Mesothelial cell of epicardium (in vitro differentiated cells): ENCODE measurements at regions not wholly inside any gene's neighbourhood (a gene's known extent, or its start where the extent isn't known, plus 50 kb on each side); places are given as distances from the start of the nearest gene placed in this dataset.

Experiments used
- DNase-seq, 2 experiments: peaks; one replicate each; pipeline ENCODE4 v3.0.0; 2021; ENCODE audit warnings: low spot score in 2 of 2; ENCODE audit not compliant: unreplicated experiment in 2 of 2
- H3K27ac Mint-ChIP-seq: 2 replicates; pipeline ENCODE4 v1.8.0; 2021; ENCODE audit warnings: mixed read lengths
- H3K27me3 Mint-ChIP-seq: 2 replicates; pipeline ENCODE4 v1.8.0; 2021; ENCODE audit warnings: low read depth, mixed read lengths
- H3K36me3 Mint-ChIP-seq: 2 replicates; pipeline ENCODE4 v1.8.0; 2021; ENCODE audit warnings: mixed read lengths
- H3K4me1 Mint-ChIP-seq: 2 replicates; pipeline ENCODE4 v1.8.0; 2021; ENCODE audit warnings: mixed read lengths
- H3K4me3 Mint-ChIP-seq: 2 replicates; pipeline ENCODE4 v1.8.0; 2021; ENCODE audit warnings: mild to moderate bottlenecking, moderate library complexity, mixed read lengths
- H3K9me3 Mint-ChIP-seq: 2 replicates; pipeline ENCODE4 v1.8.0; 2021; ENCODE audit warnings: mixed read lengths
- CTCF ChIP-seq: fragments of 200-600 bp; sonication (generic); IDR thresholded peaks from one replicate; pipeline ENCODE4 v1.5.0; 2021; ENCODE audit warnings: antibody characterized with exemption; ENCODE audit not compliant: unreplicated experiment

GRCh38 chr15:91408476-91409076 lies 308.5 kb downstream of the SV2B start:
- DNase-seq = no peak
- no peak overlapping the region for H3K4me3 Mint-ChIP-seq
- H3K4me1 Mint-ChIP-seq = peaks cover 24% of the 10 kb centered on the region
- peak overlapping the region; percentile 72 for H3K27ac Mint-ChIP-seq
- no peak for TF ChIP-seq CTCF
- no peaks in the 10 kb centered on the region for H3K36me3 Mint-ChIP-seq
- no peaks in the 10 kb centered on the region for H3K9me3 Mint-ChIP-seq
- no peaks in the 10 kb centered on the region for H3K27me3 Mint-ChIP-seq

DNA sequence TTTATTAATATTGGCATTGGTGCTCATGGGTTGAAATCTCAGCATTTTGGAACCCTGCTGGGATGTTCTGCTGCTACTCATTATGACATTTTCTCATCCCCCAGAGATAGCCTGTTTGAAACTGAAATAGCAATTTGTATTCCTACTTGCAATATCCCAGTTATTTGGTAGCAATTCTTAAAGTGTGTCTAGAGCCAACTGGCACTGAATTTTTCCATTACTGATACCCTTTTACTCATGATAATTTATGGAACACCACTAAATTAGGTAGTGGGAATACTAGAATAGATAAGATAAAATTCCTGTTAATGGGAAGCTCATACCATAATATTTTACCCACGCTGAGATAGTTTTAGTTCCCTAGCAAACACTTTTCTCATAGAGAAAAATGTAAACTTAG lies 309.3 kb downstream of the SV2B start:
- Mint-ChIP-seq H3K27me3 (no peaks in the 10 kb centered on the region), H3K4me1 (peaks cover 24% of the 10 kb centered on the region), H3K9me3 (peaks cover 5% of the 10 kb centered on the region), H3K4me3 (no peak overlapping the region), H3K36me3 (no peaks in the 10 kb centered on the region), H3K27ac (peak overlapping the region; percentile 72)
- no peak for TF ChIP-seq CTCF
- no peak for DNase-seq

- Mint-ChIP-seq H3K27ac (no peak overlapping the region), H3K9me3 (peaks cover 12% of the 10 kb centered on the region), H3K36me3 (no peaks in the 10 kb centered on the region), H3K4me1 (peaks cover 24% of the 10 kb centered on the region), H3K27me3 (peaks cover 2% of the 10 kb centered on the region), H3K4me3 (no peak overlapping the region)
- DNase-seq = no peak
- TF ChIP-seq CTCF = no peak
Observed at GRCh38 chr15:91411586-91411985, 311.5 kb downstream of the SV2B start.

GRCh38 chr15:91412138-91412928 lies 312.3 kb downstream of the SV2B start:
- no peak for TF ChIP-seq CTCF
- Mint-ChIP-seq H3K27ac (no peak overlapping the region), H3K4me3 (no peak overlapping the region), H3K9me3 (peaks cover 12% of the 10 kb centered on the region), H3K27me3 (peaks cover 2% of the 10 kb centered on the region), H3K4me1 (peaks cover 20% of the 10 kb centered on the region), H3K36me3 (no peaks in the 10 kb centered on the region)
- no peak for DNase-seq

DNA sequence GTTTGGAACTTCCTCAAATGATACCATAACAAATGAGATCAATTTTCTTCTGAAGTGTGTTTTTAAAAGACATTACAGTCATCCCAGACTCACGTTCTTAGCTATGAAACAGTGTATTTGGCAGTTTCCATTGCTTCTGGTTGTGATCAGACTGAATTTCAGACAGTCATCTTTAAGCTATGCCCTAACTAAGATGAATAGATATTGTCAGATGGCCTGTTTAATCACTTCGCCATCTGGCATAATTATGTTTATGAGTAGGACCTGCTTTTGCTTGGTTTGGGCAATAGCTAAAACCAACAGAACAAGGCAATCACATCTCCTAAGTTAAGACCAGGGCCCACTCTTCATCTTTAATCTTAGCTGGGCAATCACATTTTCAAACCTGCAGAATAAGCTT lies 313.1 kb downstream of the SV2B start:
- Mint-ChIP-seq H3K27ac (no peak overlapping the region), H3K36me3 (no peaks in the 10 kb centered on the region), H3K4me3 (no peak overlapping the region), H3K9me3 (peaks cover 16% of the 10 kb centered on the region), H3K27me3 (peaks cover 2% of the 10 kb centered on the region), H3K4me1 (peaks cover 14% of the 10 kb centered on the region)
- no peak for DNase-seq
- no peak for TF ChIP-seq CTCF
